ENCODE measurements at regions not wholly inside any gene's neighbourhood (a gene's known extent, or its start where the extent isn't known, plus 50 kb on each side); places are given as distances from the start of the nearest gene placed in this dataset.
"Not testable (repeated sequence)": the region's sequence is repeated elsewhere in the genome, so short reads cannot be mapped to it uniquely, and the experiment has no call there.

DNA sequence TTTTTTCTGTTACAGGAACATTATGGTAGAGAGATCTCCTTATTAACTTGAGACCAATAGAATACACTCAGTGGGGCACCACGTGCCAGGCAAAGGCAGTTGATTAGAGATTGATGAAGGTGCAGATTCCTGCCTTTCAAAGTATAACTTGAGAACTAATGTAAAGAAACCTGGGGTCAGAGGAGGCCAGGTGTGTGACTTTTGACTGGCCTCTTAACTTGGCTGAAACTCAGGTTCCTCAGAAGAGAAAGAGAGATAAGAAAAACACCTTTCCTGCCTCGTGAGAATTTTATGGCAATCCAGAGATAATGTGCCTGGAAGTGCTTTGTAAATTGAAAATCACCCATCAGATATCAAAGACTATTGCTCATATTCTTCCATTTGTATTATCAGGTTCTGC lies 110.7 kb upstream of the GZMB start:
- no peak for DNase-seq (ENCODE audit: low read depth in 2 of 3, low spot score in 1 of 3)

DNA sequence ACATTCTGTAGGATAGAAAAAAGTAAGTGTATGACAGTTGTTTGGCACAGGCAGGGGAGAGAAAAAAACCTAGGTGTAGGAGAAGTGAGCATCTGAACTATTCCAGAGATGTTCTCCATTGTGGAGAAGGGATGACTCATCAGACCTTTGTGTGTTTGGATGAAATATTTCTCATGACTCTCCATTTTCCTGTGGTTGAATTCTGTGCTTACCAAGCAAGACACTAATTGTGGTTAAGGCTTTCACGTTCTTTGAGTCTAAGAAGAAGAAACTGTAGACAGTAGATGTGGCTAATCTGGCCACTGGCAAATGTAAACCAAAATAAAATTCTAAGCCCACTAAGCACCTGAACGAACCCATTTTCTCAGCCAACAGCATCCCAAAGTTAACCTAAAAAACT lies 107.9 kb upstream of the GZMB start:
- no peak for DNase-seq (ENCODE audit: low read depth in 2 of 3, low spot score in 1 of 3)

DNA sequence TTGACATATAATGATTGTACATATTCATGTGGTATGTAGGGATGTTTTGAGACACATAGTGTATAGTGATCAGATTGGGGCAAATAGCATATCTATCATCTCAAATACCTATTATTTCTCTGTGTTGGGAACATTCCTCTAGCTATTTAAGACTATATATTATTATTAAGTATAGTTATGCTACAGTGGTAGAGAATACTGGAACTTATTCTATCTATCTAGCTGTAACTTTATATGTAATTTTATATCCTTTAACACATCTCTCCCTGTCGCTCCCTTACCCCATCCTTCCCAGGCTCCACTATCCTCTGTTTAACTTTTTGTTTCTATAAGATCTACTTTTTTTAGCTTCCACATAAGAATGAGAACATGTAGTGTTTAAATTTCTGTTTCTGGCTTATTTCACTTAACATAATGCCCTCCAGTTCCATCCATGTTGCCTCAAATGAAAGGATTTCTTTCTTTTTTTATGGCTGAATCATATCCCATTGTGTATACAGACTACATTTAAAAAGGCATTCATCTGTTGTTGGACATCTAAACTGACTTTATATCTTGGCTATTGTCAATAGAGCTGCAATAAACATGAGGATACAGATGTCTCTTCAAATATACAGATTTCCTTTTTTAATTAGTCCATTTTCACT lies 102.1 kb upstream of the GZMB start:
- no peak for DNase-seq (ENCODE audit: low read depth in 2 of 3, low spot score in 1 of 3)

DNA sequence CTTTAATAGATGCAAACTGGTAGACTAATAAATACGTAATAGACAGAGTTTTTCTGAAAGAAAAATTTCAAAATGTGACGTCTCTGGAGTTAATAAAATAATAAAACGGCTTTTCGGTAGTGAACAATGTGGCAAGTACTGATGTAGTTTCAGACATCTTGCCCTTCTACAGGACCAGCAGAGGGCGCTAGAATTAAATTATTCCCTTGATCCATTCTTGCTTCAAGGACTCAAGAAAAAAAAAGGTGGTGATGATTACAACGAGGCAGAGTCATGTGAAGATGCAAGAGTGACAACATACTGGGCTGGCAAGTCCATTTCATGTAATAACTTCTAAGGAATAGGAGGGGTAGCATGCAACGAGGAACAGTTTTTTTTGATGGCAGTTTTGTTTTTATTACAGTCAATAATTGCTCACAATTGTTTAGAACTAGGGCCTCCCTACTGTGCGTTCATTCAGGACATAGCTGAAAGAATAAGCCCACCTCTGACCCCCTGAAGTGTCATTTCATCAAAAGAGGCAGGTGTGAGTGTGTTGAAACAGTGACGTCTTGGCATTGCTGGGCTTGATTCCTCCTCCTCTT lies 101.0 kb upstream of the GZMB start:
- DNase-seq (ENCODE audit: low read depth in 2 of 3, low spot score in 1 of 3), result peak in 2 of 3 donors; percentile 5 to 28

GRCh38 chr14:24726480-24726879 lies 92.5 kb upstream of the GZMB start:
- no peak for DNase-seq (ENCODE audit: low read depth in 2 of 3, low spot score in 1 of 3)

DNA sequence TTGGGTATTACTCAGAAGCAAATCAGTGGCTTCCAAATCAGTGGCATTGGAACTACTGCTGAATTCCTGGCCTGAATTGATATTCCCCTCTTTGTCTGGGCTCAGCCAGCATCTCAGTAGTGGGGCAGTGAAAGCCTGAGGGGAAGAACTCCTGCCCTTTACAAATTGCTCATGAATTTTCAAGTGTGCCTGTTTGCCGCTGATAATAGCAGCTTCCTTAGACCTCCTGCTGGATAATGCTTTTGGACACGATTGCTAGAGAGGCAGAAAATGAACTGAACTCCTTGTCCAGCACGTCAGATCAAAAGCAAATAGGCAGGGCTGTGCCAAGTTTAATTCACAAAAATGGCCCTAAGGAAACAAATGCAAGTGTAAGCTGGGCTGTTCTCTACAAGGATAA lies 91.3 kb upstream of the GZMB start:
- DNase-seq (ENCODE audit: low read depth in 2 of 3, low spot score in 1 of 3), result no peak

- DNase-seq (ENCODE audit: low read depth in 2 of 3, low spot score in 1 of 3), result no peak
Observed at GRCh38 chr14:24721775-24722174, 87.8 kb upstream of the GZMB start.

GRCh38 chr14:24715239-24715638 lies 81.2 kb upstream of the GZMB start:
- no peak for DNase-seq (ENCODE audit: low read depth in 2 of 3, low spot score in 1 of 3)

- no peak for DNase-seq (ENCODE audit: low read depth in 2 of 3, low spot score in 1 of 3)
Observed at GRCh38 chr14:24713404-24713803, 79.4 kb upstream of the GZMB start.

DNA sequence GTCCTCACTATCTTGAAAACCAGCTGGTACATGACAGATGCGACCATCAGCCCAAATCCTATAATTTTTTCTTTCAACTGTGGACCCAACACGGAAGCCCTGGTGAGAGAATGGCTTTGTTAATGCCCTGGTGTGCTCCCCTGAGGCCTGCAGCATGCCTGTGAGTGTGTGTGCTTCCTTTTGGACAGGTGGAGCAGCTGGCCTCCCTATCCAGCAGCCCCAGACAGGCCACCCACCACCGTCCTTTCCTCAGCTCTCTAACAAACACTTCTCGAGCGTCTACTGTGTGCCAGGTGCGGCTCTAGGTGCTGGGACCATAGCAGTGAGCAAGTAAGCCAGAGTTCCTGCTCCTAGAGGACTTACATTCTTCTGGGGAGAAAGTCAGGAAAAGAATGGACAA lies 78.9 kb upstream of the GZMB start:
- DNase-seq (ENCODE audit: low read depth in 2 of 3, low spot score in 1 of 3), result no peak

DNA sequence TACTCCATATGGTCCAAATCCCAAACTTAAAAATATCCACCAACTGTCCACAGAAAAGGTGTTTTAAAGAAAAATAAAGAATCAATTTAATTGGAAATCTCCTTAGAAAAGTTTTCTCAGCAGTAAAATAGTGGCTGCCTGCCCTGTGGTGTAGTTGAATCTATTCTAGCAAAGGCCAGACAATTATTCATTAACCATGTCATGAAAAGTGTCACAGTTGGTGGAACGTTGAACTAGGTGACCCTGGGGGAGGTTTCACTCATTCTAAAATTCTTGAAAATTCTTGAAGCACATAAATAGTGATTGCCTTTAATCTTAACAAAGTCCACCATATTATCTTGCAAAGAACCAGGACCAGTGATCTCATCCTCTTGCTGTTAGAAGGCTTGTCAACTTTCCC lies 78.4 kb upstream of the GZMB start:
- DNase-seq (ENCODE audit: low read depth in 2 of 3, low spot score in 1 of 3), result no peak

- peak; percentile 36 to 60 (median 45) for DNase-seq (ENCODE audit: low read depth in 2 of 3, low spot score in 1 of 3)
Observed at GRCh38 chr14:24710403-24711112, 76.6 kb upstream of the GZMB start.

DNA sequence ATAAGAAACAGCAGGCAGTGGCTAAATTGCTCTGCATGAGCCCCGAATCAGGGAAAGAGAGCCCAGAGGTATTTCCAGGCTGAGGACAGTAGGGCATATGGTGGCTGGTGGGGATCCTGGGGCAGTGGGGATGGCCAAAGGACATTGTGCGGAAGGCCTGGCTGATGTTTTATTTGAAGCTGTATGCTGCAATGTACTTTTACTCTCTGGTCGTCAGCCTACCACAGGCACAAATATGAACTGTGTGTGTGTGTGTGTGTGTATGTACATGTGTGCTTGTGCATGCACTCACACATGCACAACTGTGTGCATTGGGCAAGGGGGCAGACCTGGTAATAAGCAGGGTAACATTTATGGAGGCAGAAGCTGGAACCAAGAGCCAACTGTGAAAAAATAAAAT lies 74.7 kb upstream of the GZMB start:
- no peak for DNase-seq (ENCODE audit: low read depth in 2 of 3, low spot score in 1 of 3)

GRCh38 chr14:24706351-24706750 lies 72.4 kb upstream of the GZMB start:
- DNase-seq (ENCODE audit: low read depth in 2 of 3, low spot score in 1 of 3), result no peak

DNA sequence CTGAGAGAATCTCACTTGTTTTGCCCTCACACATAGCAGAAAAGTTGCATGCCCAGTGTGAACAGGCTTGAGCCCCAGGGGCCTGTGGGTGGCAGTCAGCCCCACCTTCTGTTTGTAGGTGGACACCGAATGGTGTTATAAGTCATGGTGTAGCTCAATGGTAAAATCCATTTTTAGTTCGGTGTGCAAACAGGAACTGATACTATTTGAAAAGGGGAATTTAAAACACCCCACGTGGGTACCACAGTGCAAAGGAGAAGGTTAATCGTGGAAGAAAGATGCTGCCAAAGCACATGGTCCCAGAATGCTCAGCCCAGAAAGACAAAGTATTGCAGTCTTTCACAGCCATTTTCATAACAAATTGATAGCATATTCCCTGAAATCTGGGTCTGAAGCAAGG lies 71.8 kb upstream of the GZMB start:
- no peak for DNase-seq (ENCODE audit: low read depth in 2 of 3, low spot score in 1 of 3)

- DNase-seq (ENCODE audit: low read depth in 2 of 3, low spot score in 1 of 3), result no peak
Observed at GRCh38 chr14:24701062-24701461, 67.1 kb upstream of the GZMB start.

- DNase-seq (ENCODE audit: low read depth in 2 of 3, low spot score in 1 of 3), result no peak
Observed at GRCh38 chr14:24700511-24700910, 66.5 kb upstream of the GZMB start.

- DNase-seq (ENCODE audit: low read depth in 2 of 3, low spot score in 1 of 3), result no peak
Observed at GRCh38 chr14:24699052-24699451, 65.1 kb upstream of the GZMB start.

GRCh38 chr14:24696280-24696920 lies 62.4 kb upstream of the GZMB start:
- DNase-seq (ENCODE audit: low read depth in 2 of 3, low spot score in 1 of 3), result not testable (repeated sequence)

DNA sequence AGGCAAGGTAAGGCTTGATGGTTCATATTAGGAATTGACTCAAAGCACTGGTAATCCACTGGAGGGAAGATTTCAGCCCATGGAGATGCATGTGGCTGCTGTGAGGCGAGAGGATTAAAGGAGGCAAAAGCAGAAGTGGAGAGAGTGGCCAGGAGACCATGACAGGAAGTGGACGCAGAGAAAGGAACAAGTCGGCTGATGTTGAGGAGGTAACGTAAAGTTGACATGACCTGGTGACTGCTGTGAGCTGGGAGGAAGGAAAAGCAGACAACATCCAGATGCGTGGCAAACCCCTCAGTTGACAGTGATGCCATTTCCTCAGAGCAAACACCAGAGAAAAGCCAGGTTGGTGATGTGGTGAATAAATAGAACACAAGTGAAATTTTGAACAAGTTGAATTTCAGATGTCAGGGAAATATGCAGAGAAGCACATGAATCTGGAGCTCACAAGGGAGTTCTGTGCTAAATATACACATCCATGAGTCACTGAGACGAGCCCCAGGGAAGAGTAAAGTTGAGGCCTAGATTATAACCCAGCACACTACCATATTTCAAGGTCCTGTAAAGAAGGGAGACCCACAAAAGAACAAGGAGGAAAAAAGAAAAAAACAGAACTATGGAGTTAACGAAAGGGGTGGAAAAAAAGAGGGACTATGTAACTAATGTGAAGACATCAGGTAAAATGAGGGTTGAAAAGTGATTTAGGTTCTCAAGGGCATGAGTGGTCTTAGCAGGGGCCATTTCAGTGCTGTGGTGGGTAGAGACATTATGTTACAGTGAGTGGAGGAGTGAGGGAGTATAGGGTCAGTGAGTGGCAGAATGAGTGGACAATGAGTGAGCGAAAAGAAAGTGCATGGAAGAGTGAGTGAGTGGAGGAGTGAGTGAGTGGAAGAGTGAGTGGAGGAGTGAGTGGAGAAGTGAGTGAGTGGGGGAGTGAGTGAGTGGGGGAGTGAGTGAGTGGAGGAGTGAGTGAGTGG lies 61.6 kb upstream of the GZMB start:
- DNase-seq (ENCODE audit: low read depth in 2 of 3, low spot score in 1 of 3), result no peak

DNA sequence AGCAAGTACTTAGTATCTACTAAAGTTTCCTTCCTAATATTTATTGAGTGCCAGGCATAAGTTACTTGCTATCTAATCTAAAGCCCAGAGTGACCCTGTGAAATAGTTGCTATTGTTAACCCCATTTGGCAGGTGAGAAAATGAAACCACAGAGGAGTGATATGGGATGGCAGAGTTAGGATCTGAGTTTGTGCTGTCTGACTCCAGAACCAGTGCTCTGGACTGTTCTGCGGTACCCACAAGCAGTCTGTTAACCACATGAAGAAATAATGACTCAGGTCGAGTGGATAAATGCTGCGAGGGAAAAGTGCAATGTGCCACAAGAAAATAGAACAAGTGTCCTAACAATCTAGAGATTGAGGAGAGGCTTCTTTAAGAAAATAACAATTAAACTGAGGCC lies 60.7 kb upstream of the GZMB start:
- no peak for DNase-seq (ENCODE audit: low read depth in 2 of 3, low spot score in 1 of 3)

Measured in stimulated activated CD4-positive, alpha-beta T cell treated with anti-CD3 and anti-CD28 coated beads, Interleukin-12 subunit alpha, Interleukin-12 subunit beta, amount 100 ng/mL, for 48 hours (primary cell).